ENCODE measurements at regions not wholly inside any gene's neighbourhood (a gene's known extent, or its start where the extent isn't known, plus 50 kb on each side); places are given as distances from the start of the nearest gene placed in this dataset.

- Mint-ChIP-seq H3K4me1 (no peaks in the 10 kb centered on the region), H3K4me3 (no peak overlapping the region), H3K27me3 (no peaks in the 10 kb centered on the region), H3K27ac (no peak overlapping the region), H3K9me3 (peaks cover 13% of the 10 kb centered on the region), H3K36me3 (ENCODE audit: low read depth) (no peaks in the 10 kb centered on the region)
- no peak for ATAC-seq (ENCODE audit: low read depth)
- no peak for DNase-seq
- ChIA-PET POLR2A (no interaction called here), CTCF (no interaction called here)
- no peak for TF ChIP-seq CTCF (IDR thresholded peaks at IDR 0.05)
- intact Hi-C loops (cut with micrococcal nuclease): no loop called here
Observed at GRCh38 chr7:118586248-118586647, 361.7 kb downstream of the ANKRD7 start.

- ChIA-PET POLR2A (no interaction called here), CTCF (no interaction called here)
- no peak for TF ChIP-seq CTCF (IDR thresholded peaks at IDR 0.05)
- intact Hi-C loops (cut with micrococcal nuclease): no loop called here
- Mint-ChIP-seq H3K9me3 (peaks cover 13% of the 10 kb centered on the region), H3K27me3 (no peaks in the 10 kb centered on the region), H3K27ac (no peak overlapping the region), H3K36me3 (ENCODE audit: low read depth) (no peaks in the 10 kb centered on the region), H3K4me1 (no peaks in the 10 kb centered on the region), H3K4me3 (no peak overlapping the region)
- DNase-seq (no peak), ATAC-seq (ENCODE audit: low read depth) (no peak)
Observed at GRCh38 chr7:118590107-118590506, 365.6 kb downstream of the ANKRD7 start.

- ChIA-PET CTCF (no interaction called here), POLR2A (no interaction called here)
- Mint-ChIP-seq H3K4me3 (no peak overlapping the region), H3K27ac (no peak overlapping the region), H3K27me3 (no peaks in the 10 kb centered on the region), H3K36me3 (ENCODE audit: low read depth) (no peaks in the 10 kb centered on the region), H3K9me3 (no peaks in the 10 kb centered on the region), H3K4me1 (no peaks in the 10 kb centered on the region)
- TF ChIP-seq CTCF (IDR thresholded peaks at IDR 0.05): no peak
- ATAC-seq (ENCODE audit: low read depth) (no peak), DNase-seq (no peak)
- intact Hi-C loops (cut with micrococcal nuclease): no loop called here
Observed at GRCh38 chr7:118602090-118602489, 377.6 kb downstream of the ANKRD7 start.

- DNase-seq (no peak), ATAC-seq (ENCODE audit: low read depth) (no peak)
- no peaks in the 10 kb centered on the region for H3K9me3 Mint-ChIP-seq
- no peaks in the 10 kb centered on the region for H3K4me1 Mint-ChIP-seq
- CTCF ChIA-PET: no interaction called here
- no peak overlapping the region for H3K27ac Mint-ChIP-seq
- H3K4me3 Mint-ChIP-seq: no peak overlapping the region
- no peak for TF ChIP-seq CTCF (IDR thresholded peaks at IDR 0.05)
- H3K27me3 Mint-ChIP-seq: no peaks in the 10 kb centered on the region
- no peaks in the 10 kb centered on the region for H3K36me3 Mint-ChIP-seq (ENCODE audit: low read depth)
- intact Hi-C loops (cut with micrococcal nuclease): no loop called here
- POLR2A ChIA-PET: no interaction called here
Observed at GRCh38 chr7:118606602-118607001, 382.1 kb downstream of the ANKRD7 start.

GRCh38 chr7:118609207-118609606 lies 384.7 kb downstream of the ANKRD7 start:
- no peak overlapping the region for H3K27ac Mint-ChIP-seq
- ATAC-seq (ENCODE audit: low read depth): no peak
- ChIA-PET POLR2A (no interaction called here), CTCF (no interaction called here)
- no peaks in the 10 kb centered on the region for H3K4me1 Mint-ChIP-seq
- H3K36me3 Mint-ChIP-seq (ENCODE audit: low read depth): no peaks in the 10 kb centered on the region
- no peak overlapping the region for H3K4me3 Mint-ChIP-seq
- H3K27me3 Mint-ChIP-seq: no peaks in the 10 kb centered on the region
- intact Hi-C loops (cut with micrococcal nuclease): no loop called here
- TF ChIP-seq CTCF (IDR thresholded peaks at IDR 0.05): no peak
- H3K9me3 Mint-ChIP-seq: no peaks in the 10 kb centered on the region
- no peak for DNase-seq
